OCI-LY3 (cell line): ENCODE measurements at regions not wholly inside any gene's neighbourhood (a gene's known extent, or its start where the extent isn't known, plus 50 kb on each side); places are given as distances from the start of the nearest gene placed in this dataset.

Experiments used
- H2AFZ ChIP-seq: fragments of 200-600, 300-600 bp; shearing (Covaris generic); 2 replicates; pipeline ENCODE4 v1.6.0; 2014; ENCODE audit warnings: antibody characterized with exemption, low read depth, low read length
- H3K27ac ChIP-seq: fragments of 200-600, 300-600 bp; sonication (generic); 2 replicates; pipeline ENCODE4 v1.5.1; 2014; ENCODE audit warnings: mild to moderate bottlenecking, low read length, moderate library complexity, mixed read lengths
- H3K27me3 ChIP-seq: fragments of 200-600, 300-600 bp; sonication (generic); 2 replicates; pipeline ENCODE4 v1.6.1; 2014; ENCODE audit warnings: low read depth, low read length, mixed read lengths
- H3K36me3 ChIP-seq: fragments of 200-600, 300-600 bp; sonication (generic); replicated peaks from 2 replicates; pipeline ENCODE3; 2014; ENCODE audit warnings: low read depth, low read length, mixed read lengths
- H3K4me1 ChIP-seq: fragments of 300-600, 200-600 bp; sonication (generic); 2 replicates; pipeline ENCODE4 v1.6.1; 2014; ENCODE audit warnings: low read length, mixed read lengths
- H3K4me2 ChIP-seq: fragments of 200-600, 300-600 bp; sonication (generic); 2 replicates; pipeline ENCODE4 v1.6.1; 2014; ENCODE audit warnings: low read length, mixed read lengths
- H3K4me3 ChIP-seq: fragments of 300-600, 200-600 bp; sonication (generic); 2 replicates; pipeline ENCODE4 v1.5.1; 2014; ENCODE audit warnings: antibody characterized with exemption, mild to moderate bottlenecking, low read length, moderate library complexity
- H3K79me2 ChIP-seq: fragments of 300-600, 200-600 bp; shearing (Covaris generic); 2 replicates; pipeline ENCODE4 v1.6.1; 2014; ENCODE audit warnings: mild to moderate bottlenecking, low read length, mixed read lengths
- H3K9ac ChIP-seq: fragments of 300-600, 200-600 bp; shearing (Covaris generic); 2 replicates; pipeline ENCODE4 v1.6.0; 2014; ENCODE audit warnings: mild to moderate bottlenecking, low read length, moderate library complexity
- H3K9me3 ChIP-seq: fragments of 200-600, 300-600 bp; shearing (Covaris generic); 2 replicates; pipeline ENCODE4 v1.6.1; 2014; ENCODE audit warnings: low read length, mixed read lengths; ENCODE audit not compliant: insufficient read depth
- H4K20me1 ChIP-seq: fragments of 200-600, 300-600 bp; sonication (generic); 2 replicates; pipeline ENCODE4 v1.6.1; 2016; ENCODE audit warnings: low read length, mixed read lengths; ENCODE audit not compliant: insufficient read depth
- EZH2phosphoT487 ChIP-seq: fragments of 200-600 bp; shearing (Covaris generic); IDR thresholded peaks from 2 replicates; pipeline ENCODE4 v1.6.1; 2018; ENCODE audit warnings: antibody characterized with exemption, mixed run types, low read depth
- TF ChIP-seq, protein P1 (sequence below): fragments of 200-600, 300-600 bp; sonication (generic); IDR thresholded peaks from 2 replicates; pipeline ENCODE4 v1.5.1; 2014; ENCODE audit warnings: antibody characterized with exemption, low read length, low read depth

DNA sequence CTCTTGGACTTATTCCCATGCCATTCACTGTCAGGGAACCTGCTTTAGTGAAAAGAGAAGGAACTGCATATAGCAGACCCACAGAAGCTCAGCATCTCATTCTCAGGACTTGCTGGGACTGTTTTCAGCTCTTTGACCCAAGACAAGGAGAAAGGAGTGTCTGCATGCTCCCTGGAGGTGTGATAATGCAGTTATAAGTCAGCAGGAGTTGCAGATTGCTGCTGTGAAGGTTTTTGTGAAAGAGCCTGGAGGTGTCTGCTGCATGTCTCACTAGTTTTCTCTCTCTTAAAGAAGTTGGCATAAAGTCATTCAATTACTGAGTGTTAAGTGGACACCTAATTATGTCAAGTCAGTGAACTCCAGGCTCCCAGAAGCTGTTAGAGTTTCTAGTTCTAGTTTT, 343.4 kb downstream of the BRINP2 start:
- Histone ChIP-seq H3K4me3 (no peak overlapping the region), H3K79me2 (no peaks in the 10 kb centered on the region), H4K20me1 (no peaks in the 10 kb centered on the region), H2AFZ (no peak overlapping the region), H3K9ac (no peak overlapping the region), H3K36me3 (no peaks in the 10 kb centered on the region), H3K4me1 (no peaks in the 10 kb centered on the region), H3K4me2 (no peak overlapping the region), H3K9me3 (no peaks in the 10 kb centered on the region), H3K27me3 (peaks cover 15% of the 10 kb centered on the region; the same call in 1 of the 2 replicates), H3K27ac (no peak overlapping the region)
- no peak for TF ChIP-seq EZH2phosphoT487
- TF ChIP-seq, protein P1, sequence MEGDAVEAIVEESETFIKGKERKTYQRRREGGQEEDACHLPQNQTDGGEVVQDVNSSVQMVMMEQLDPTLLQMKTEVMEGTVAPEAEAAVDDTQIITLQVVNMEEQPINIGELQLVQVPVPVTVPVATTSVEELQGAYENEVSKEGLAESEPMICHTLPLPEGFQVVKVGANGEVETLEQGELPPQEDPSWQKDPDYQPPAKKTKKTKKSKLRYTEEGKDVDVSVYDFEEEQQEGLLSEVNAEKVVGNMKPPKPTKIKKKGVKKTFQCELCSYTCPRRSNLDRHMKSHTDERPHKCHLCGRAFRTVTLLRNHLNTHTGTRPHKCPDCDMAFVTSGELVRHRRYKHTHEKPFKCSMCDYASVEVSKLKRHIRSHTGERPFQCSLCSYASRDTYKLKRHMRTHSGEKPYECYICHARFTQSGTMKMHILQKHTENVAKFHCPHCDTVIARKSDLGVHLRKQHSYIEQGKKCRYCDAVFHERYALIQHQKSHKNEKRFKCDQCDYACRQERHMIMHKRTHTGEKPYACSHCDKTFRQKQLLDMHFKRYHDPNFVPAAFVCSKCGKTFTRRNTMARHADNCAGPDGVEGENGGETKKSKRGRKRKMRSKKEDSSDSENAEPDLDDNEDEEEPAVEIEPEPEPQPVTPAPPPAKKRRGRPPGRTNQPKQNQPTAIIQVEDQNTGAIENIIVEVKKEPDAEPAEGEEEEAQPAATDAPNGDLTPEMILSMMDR, result no peak

DNA sequence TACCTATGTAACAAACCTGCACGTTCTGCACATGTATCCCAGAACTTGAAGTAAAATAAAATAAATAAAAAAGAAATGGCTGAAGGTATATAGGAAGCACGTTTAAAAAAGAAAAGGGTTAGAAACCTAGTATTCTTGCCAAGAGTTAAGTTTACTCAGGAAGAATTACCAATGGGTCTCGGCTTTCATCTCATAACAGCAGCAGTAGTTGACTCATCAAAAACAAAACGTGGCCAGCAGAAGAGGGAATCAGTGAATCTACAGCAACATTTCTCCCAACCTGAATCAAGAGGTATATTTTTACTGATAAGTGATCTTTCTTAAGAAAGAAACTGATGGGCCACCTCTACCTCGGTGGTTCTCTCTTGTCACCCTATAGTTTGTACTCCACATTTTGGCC, 340.3 kb downstream of the BRINP2 start:
- H3K4me1 ChIP-seq, result peaks cover 5% of the 10 kb centered on the region; the same call in 1 of the 2 replicates
- no peak overlapping the region for H3K9ac ChIP-seq
- no peak overlapping the region for H2AFZ ChIP-seq
- no peaks in the 10 kb centered on the region for H3K36me3 ChIP-seq
- no peak overlapping the region for H3K4me3 ChIP-seq
- no peaks in the 10 kb centered on the region for H4K20me1 ChIP-seq
- no peaks in the 10 kb centered on the region for H3K79me2 ChIP-seq
- H3K9me3 ChIP-seq, result no peaks in the 10 kb centered on the region
- TF ChIP-seq EZH2phosphoT487, result no peak
- TF ChIP-seq, protein P1, result no peak
- H3K27me3 ChIP-seq, result peaks cover 15% of the 10 kb centered on the region; the same call in 1 of the 2 replicates
- H3K4me2 ChIP-seq, result no peak overlapping the region
- no peak overlapping the region for H3K27ac ChIP-seq

DNA sequence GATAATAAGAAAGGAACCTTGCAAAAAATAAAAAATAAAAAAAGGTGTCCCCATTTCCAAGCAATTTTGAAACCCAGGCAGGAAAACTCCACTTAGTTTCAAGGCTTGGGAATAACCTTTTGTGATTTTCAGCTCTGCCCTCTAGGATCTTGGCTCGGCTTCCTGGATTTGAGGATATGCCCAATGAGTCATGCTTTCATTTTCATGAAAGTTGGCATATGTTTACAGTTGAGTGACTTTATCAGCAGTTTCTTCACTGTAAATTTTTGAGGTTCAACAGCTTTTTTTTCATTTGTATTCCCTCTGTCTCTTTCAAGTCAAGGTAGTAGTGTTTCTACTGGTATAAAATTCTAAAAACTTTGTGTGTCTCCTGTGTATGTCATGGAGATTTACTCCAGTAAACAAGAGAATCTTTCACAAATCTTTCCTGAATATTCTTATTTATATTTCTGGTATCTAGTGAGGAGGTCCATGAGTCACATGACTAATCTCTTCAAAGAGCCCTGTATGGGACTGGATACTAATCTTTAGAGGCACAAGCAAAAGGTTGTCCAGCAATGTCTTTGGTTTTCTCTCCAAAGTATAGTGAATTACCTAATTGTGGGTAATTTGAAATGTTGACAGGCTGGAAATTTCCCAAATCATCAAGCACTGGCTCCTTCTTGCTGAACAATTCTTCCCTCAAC, 335.3 kb downstream of the BRINP2 start:
- Histone ChIP-seq H3K9ac (no peak overlapping the region), H3K27ac (no peak overlapping the region), H3K36me3 (no peaks in the 10 kb centered on the region), H2AFZ (no peak overlapping the region), H3K9me3 (no peaks in the 10 kb centered on the region), H3K4me3 (no peak overlapping the region), H3K79me2 (no peaks in the 10 kb centered on the region), H3K27me3 (no peaks in the 10 kb centered on the region), H4K20me1 (no peaks in the 10 kb centered on the region), H3K4me1 (peaks cover 5% of the 10 kb centered on the region; the same call in 1 of the 2 replicates), H3K4me2 (no peak overlapping the region)
- TF ChIP-seq EZH2phosphoT487, result no peak
- TF ChIP-seq, protein P1, result no peak

DNA sequence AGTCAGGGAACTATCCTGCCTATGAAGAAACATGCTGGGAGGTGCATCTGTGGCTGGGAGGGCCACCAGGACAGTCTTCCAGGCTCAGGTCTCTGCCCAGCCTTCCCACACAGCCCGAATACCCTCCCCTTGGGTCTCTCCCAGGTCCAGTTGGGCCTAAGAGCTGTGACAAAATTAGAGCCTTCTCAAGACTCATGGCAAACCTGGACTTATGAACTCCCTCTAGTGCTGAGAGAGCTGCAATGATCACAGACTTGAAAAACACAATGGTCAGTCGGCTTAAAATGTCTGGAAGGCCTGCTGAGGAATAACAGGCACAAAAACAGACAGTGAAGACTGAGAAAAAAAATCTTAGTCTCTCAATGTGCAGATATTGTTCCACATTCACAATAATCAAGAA, 325.1 kb downstream of the BRINP2 start:
- no peaks in the 10 kb centered on the region for H3K27me3 ChIP-seq
- H3K4me3 ChIP-seq, result no peak overlapping the region
- no peak for TF ChIP-seq EZH2phosphoT487
- TF ChIP-seq, protein P1, result no peak; the same call in 1 of the 2 replicates
- H4K20me1 ChIP-seq, result no peaks in the 10 kb centered on the region
- H3K36me3 ChIP-seq, result no peaks in the 10 kb centered on the region
- no peak overlapping the region for H3K9ac ChIP-seq
- no peaks in the 10 kb centered on the region for H3K4me1 ChIP-seq
- no peak overlapping the region for H3K27ac ChIP-seq
- no peaks in the 10 kb centered on the region for H3K79me2 ChIP-seq
- peaks cover 6% of the 10 kb centered on the region; the same call in 1 of the 2 replicates for H3K9me3 ChIP-seq
- H3K4me2 ChIP-seq, result no peak overlapping the region
- H2AFZ ChIP-seq, result no peak overlapping the region
